Glomerular endothelial cell (primary cell): ENCODE measurements at regions not wholly inside any gene's neighbourhood (a gene's known extent, or its start where the extent isn't known, plus 50 kb on each side); places are given as distances from the start of the nearest gene placed in this dataset.
A peak's percentile ranks its signal among the peaks of the same experiment; 100 is the strongest.

ENCODE experiments used
- DNase-seq: peaks from one replicate; pipeline ENCODE4 v3.0.0-alpha.2; 2011; ENCODE audit warnings: low read depth, low spot score; ENCODE audit errors: extremely low read depth

GRCh38 chr4:147347217-147347616 is 133.7 kb upstream of the EDNRA start:
- DNase-seq: no peak

- no peak for DNase-seq
Observed at GRCh38 chr4:147349193-147349592, 131.7 kb upstream of the EDNRA start.

DNA sequence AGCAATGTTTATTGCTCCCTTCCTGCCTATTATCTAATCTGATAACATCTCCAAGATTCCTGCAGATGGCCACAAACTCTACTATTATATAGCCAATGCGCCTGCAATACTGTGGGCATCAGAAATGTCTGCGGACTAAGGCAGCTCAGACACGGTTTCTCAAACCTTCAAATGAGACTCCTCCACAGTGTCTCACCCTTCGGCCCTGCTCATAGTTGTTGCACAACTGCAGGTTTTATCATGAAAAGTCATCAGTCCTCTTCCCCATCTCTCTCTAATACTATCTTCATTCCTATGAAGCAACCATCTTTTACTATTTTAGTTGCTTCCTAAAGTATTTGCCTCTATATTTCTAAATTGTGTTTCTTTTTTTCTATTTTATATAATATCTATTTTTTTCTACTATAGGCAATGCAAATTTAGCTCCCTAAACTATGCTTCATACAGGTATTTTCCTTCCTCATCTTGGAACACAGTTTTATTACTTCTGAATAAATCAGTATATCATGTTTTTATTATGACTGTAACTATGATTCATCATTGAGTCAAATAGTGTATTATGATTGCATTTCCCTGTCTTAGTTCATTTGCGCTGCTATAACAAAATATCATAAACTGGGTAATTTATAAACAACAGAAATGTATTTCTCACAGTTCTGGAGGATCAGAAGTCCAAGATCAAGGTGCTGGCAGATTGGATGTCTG is 129.7 kb upstream of the EDNRA start:
- DNase-seq: no peak

GRCh38 chr4:147354237-147354636 is 126.7 kb upstream of the EDNRA start:
- no peak for DNase-seq

- DNase-seq: no peak
Observed at GRCh38 chr4:147355032-147355656, 125.8 kb upstream of the EDNRA start.

DNA sequence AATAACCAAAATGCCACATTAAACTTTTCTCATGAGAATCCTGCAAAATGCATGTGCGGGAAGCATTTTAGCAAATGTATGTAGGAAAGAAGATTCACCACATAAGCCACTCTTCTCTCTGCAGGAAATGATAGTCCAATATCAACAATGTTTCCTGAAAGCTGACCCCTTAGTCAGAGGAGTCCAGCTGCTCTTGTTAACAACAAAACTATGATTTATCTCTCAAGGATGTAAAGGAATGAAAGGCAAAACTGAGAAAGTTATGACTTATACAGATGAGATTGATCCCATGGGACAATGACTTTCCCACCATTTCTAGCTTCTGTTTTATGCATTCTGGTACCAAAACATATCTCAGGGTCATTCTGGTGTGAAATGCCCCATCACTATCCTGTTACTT is 125.0 kb upstream of the EDNRA start:
- no peak for DNase-seq

- DNase-seq: no peak
Observed at GRCh38 chr4:147360301-147360700, 120.6 kb upstream of the EDNRA start.

- peak; percentile 65 for DNase-seq
Observed at GRCh38 chr4:147361726-147362125, 119.2 kb upstream of the EDNRA start.

DNA sequence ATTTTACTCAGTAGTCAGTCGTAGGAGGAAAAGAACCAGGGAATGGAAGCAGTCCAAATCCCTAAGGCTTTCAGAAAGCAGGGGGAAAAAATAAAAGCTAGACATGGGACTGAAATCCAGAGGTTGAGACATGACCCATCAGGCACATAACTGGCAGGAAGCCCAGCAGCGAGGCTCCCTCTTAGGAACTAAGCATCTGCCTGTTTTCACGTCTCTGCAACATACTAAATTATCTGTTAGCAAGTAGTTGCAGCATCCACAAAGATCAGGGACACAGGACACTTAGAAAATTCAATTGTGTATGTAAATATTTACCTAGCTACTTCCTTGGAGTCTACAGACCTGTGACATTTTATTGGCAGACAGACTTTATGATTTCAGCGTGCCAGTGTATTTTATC is 118.0 kb upstream of the EDNRA start:
- DNase-seq: no peak

DNA sequence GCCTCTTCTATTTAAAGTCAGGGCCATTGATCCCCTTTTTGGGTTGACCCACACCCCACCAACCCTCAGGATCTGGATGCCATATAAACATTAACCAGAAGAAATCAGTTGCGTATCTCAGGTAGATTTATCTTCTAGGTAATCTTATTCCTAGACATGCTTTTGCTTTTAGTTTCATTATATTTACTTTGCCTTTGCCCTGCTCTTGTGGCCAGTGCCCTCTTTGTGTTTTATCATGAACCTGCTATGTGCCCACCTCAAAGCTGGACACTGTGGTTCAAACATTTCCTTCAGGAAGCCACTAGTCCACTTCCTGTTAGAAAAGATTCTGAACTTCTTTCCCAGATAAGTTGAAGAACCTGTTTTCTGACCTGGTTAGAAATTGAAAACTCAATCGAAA is 117.4 kb upstream of the EDNRA start:
- DNase-seq: no peak

DNA sequence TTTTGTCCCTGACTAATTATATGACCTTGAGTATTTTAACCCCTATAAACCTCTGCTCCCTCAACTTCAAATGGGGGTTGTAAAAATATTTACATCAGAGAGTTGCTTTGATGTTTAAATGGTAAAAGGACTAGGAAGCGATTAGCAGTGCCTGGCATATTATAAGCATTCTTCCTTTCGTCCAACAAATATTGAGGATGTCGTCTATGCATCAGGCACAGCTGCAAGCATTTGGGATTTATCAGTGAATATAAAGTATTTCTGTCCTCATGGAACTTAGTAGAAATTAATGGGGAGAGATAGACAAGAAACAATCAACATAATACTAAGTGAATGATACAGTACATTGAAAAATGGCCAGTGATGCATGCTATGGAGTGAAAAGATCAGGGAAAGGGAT is 115.5 kb upstream of the EDNRA start:
- no peak for DNase-seq

DNA sequence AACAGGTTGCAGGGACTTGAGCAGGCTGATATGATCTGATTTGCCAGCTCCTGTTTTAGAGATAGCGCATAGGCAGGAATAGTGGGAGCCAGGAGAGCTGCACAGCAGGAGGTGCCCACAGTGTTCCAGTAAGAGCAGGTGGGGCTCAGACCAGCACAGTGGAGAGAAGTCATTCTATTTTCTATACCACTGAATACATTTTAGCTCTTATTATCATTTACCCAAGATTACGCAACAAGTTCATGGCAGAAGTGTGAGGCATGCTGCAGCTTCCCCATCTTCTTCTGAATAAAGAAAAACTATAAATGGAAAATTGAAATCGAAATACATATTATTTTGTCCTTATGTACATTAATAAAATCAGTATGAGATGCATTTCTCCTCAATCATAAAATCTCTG is 114.7 kb upstream of the EDNRA start:
- DNase-seq: no peak

GRCh38 chr4:147367891-147368290 is 113.0 kb upstream of the EDNRA start:
- DNase-seq: no peak

DNA sequence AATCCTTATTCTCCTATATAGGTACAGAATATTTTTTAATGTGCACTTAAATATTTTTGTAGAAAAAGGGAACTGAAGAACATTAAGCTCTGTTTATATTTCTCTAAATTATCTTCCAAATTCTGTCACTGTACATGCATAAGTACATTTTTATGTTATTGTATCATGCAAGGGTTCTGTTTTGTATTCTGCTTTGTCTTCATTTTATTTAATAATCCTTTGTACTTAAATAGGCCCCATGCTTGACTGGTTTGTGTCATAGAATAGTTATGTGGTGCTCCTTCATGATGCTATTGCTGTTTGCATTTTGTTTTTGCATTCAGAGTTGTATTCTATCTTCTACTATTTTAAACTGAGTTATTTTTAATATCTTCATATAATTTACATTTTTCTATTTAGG is 111.9 kb upstream of the EDNRA start:
- DNase-seq: no peak

GRCh38 chr4:147370473-147370872 is 110.4 kb upstream of the EDNRA start:
- DNase-seq: no peak

GRCh38 chr4:147370881-147371280 is 110.0 kb upstream of the EDNRA start:
- DNase-seq: no peak

GRCh38 chr4:147371661-147372060 is 109.2 kb upstream of the EDNRA start:
- no peak for DNase-seq

DNA sequence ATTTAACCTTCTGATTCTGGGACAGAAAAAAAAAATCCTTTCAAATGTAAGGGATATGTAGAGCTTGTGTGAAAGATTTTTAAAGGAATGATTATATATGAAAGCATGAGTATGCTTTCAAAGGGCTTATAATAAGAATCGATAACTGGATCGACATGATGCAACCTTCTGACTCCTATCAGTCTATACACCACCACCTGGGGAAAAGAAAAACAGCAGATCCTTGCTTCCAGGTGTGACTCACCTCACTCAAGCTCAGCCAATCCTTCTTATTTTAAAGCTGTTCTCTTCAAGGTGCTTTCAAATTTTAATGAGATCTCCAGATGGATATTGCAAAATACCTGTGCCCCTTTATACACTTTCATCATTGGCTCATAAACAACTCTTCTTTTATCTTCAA is 102.1 kb upstream of the EDNRA start:
- no peak for DNase-seq

DNA sequence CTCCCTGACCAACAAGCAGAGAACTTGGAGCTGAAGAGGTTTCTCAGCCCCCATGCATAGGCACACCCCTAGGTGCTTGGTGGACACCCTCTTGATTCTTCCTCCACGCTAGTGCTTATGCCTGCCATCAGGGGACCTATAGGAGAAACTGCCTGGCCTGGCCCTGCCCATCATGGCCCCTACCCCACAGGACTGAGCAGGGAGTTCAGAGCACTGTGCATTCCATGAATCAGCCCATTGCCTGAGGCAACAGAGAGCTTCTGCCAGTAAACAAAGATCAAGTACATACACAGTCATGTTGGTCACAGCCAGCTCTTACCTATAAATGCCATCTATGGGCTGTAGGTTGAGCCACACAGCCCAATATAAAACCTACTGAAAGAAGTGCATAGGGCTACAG is 99.1 kb upstream of the EDNRA start:
- no peak for DNase-seq

- no peak for DNase-seq
Observed at GRCh38 chr4:147388018-147388417, 92.9 kb upstream of the EDNRA start.

DNA sequence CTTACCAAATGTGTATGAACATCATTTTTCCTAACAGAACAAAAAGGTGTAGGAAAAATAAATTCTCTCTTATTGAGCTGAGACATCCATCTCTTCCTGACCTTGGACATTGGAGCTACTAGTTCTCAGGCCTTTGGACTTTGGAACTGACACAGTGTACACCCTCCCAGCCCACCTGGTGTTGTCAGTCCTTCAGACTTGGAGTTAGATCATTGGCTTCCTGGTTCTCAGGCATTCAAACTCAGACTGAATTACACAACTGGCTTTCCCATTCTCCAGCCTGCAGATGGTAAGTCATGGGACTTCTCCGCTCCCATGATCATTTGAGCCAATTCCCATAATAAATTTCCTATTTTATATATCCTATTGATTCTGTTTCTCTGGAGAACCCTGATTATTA is 84.8 kb upstream of the EDNRA start:
- no peak for DNase-seq

GRCh38 chr4:147398556-147398955 is 82.3 kb upstream of the EDNRA start:
- DNase-seq: no peak

DNA sequence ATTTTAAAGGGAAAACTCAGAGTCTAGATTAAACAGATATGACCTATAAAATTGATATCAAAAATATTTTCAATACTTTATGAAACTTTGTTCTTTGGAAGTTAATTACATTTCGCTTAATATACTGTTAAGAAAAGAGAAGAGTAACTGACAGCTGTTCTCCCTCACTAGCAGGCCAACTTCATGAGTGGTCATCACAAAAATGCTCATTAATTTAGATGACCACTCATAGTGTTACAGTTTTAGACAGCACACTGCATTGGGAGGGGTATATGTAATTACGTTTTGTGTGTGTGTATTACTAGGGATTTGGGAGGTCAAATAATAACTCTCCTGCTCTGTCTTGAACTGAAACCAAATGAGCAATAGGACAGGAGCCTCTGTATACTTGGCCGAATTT is 80.2 kb upstream of the EDNRA start:
- no peak for DNase-seq
